HCT116 (cell line): ENCODE measurements at regions not wholly inside any gene's neighbourhood (a gene's known extent, or its start where the extent isn't known, plus 50 kb on each side); places are given as distances from the start of the nearest gene placed in this dataset.

Experiments
- ATAC-seq: fragments of 200-7000 bp; cut with Tn5 transposase; 2 replicates; pipeline ENCODE4 v1.9.1; 2020; ENCODE audit warnings: mild to moderate bottlenecking, moderate library complexity
- BruUV-seq: library from RNA; stranded (reverse); fragments of 400-500 nt; replicated peaks from 2 replicates; lab custom pipeline; 2021; lab: Mats Ljungman, UMichigan
- CTCF ChIA-PET: fragments of 300-600 bp; sonication (Branson Sonifier 250); formaldehyde crosslinking; loops from one replicate; lab custom pipeline; 2021; ENCODE audit warnings: antibody characterized with exemption; lab: Charles Lee
- POLR2A ChIA-PET: fragments of 300-600, 350-600 bp; sonication (Branson Sonifier 250); formaldehyde crosslinking; loops from one replicate; lab custom pipeline; 2021; ENCODE audit warnings: antibody characterized with exemption; lab: Charles Lee
- RAD21 ChIA-PET, 2 experiments: fragments of 300-600 bp; sonication (Branson Sonifier 250); formaldehyde crosslinking; loops; one replicate each; lab custom pipeline; 2023; ENCODE audit warnings: low total read pairs in 2 of 2; ENCODE audit not compliant: uncharacterized antibody in 2 of 2, unreplicated experiment in 2 of 2, low non-redundant PET in 1 of 2; lab: Charles Lee
- DNase-seq: peaks from one replicate; pipeline ENCODE4 v3.0.0-alpha.2; 2010; ENCODE audit warnings: low read depth, low spot score
- H2AFZ ChIP-seq: fragments of 200-600 bp; shearing (Covaris generic), sonication (generic); 2 replicates; pipeline ENCODE4 v1.6.1; 2017; ENCODE audit warnings: low read depth, mixed run types, mixed read lengths, antibody characterized with exemption, low read length; ENCODE audit not compliant: poor library complexity, severe bottlenecking
- H3K27ac ChIP-seq: 2 replicates; pipeline ENCODE4 v1.5.1; 2012; ENCODE audit warnings: low read depth, low read length
- H3K27me3 ChIP-seq: fragments of 200-600 bp; sonication (generic); 2 replicates; pipeline ENCODE4 v1.6.1; 2016; ENCODE audit warnings: mixed run types, low read length, mixed read lengths; ENCODE audit not compliant: insufficient read depth
- H3K36me3 ChIP-seq, 2 experiments: fragments of 200-500 bp in 1 of 2; fragments of 200-600 bp in 1 of 2; sonication (Bioruptor generic) in 1 of 2; sonication (generic) in 1 of 2; 2 replicates each; pipeline versions ENCODE4 v1.5.1 to v1.6.1; 2014 to 2016; ENCODE audit warnings: low read length in 2 of 2, inconsistent platforms in 1 of 2, mixed read lengths in 1 of 2, mixed run types in 1 of 2; ENCODE audit not compliant: insufficient read depth in 2 of 2, control insufficient read depth in 1 of 2
- H3K4me1 ChIP-seq, 2 experiments: fragments of 200-600 bp in 1 of 2; sonication (generic) in 1 of 2; 2 replicates each; pipeline versions ENCODE4 v1.5.1 to v1.6.1; 2012 to 2017; ENCODE audit warnings: low read length in 2 of 2, inconsistent platforms in 1 of 2, mild to moderate bottlenecking in 1 of 2, mixed read lengths in 1 of 2, mixed run types in 1 of 2, moderate library complexity in 1 of 2; ENCODE audit not compliant: insufficient read depth in 2 of 2, control insufficient read depth in 1 of 2
- H3K4me2 ChIP-seq: fragments of 200-600 bp; sonication (generic); 2 replicates; pipeline ENCODE4 v1.6.1; 2017; ENCODE audit warnings: mixed run types, low read length, mixed read lengths
- H3K4me3 ChIP-seq, 2 experiments: fragments of 200-600 bp in 1 of 2; sonication (generic) in 1 of 2; replicated peaks in 1 of 2; 2 replicates each; pipeline ENCODE4 v1.5.1; 2011 to 2016; ENCODE audit warnings: low read length in 2 of 2, control low read depth in 1 of 2, low read depth in 1 of 2, mild to moderate bottlenecking in 1 of 2, mixed read lengths in 1 of 2, mixed run types in 1 of 2
- H3K79me2 ChIP-seq: fragments of 200-600 bp; sonication (generic); 2 replicates; pipeline ENCODE4 v1.6.1; 2017; ENCODE audit warnings: mild to moderate bottlenecking, mixed run types, low read length, moderate library complexity, mixed read lengths; ENCODE audit not compliant: insufficient read depth
- H3K9ac ChIP-seq: fragments of 200-600 bp; sonication (generic); 2 replicates; pipeline ENCODE4 v1.6.1; 2016; ENCODE audit warnings: low read length, mixed read lengths
- H3K9me2 ChIP-seq: fragments of 200-600 bp; sonication (generic), shearing (Covaris generic); 2 replicates; pipeline ENCODE4 v1.6.1; 2017; ENCODE audit warnings: mixed run types, mild to moderate bottlenecking, moderate library complexity; ENCODE audit not compliant: insufficient read depth
- H3K9me3 ChIP-seq, 2 experiments: fragments of 200-500 bp in 1 of 2; fragments of 200-600 bp in 1 of 2; sonication (Bioruptor generic) in 1 of 2; sonication (generic) in 1 of 2; 2 replicates each; pipeline ENCODE4 v1.6.1; 2014 to 2017; ENCODE audit warnings: low read length in 2 of 2, mixed read lengths in 2 of 2, inconsistent platforms in 1 of 2, low read depth in 1 of 2, mild to moderate bottlenecking in 1 of 2, mixed run types in 1 of 2, moderate library complexity in 1 of 2; ENCODE audit not compliant: control insufficient read depth in 1 of 2, insufficient read depth in 1 of 2
- H4K20me1 ChIP-seq: fragments of 200-600 bp; sonication (generic), shearing (Covaris generic); 2 replicates; pipeline ENCODE4 v1.6.1; 2017; ENCODE audit warnings: mixed run types, mild to moderate bottlenecking, moderate library complexity; ENCODE audit not compliant: insufficient read depth
- CBX3 ChIP-seq: IDR thresholded peaks from 2 replicates; pipeline ENCODE4 v1.6.1; 2012; ENCODE audit warnings: low read depth
- CEBPB ChIP-seq: IDR thresholded peaks from 2 replicates; pipeline ENCODE4 v1.6.1; 2012; ENCODE audit warnings: low read depth
- EGR1 ChIP-seq: IDR thresholded peaks from 2 replicates; pipeline ENCODE4 v1.6.1; 2012; ENCODE audit warnings: low read depth
- ELF1 ChIP-seq: IDR thresholded peaks from 2 replicates; pipeline ENCODE4 v1.6.1; 2012; ENCODE audit warnings: low read depth, borderline replicate concordance
- EZH2 ChIP-seq: fragments of 200-600 bp; sonication (generic); IDR thresholded peaks from 2 replicates; pipeline ENCODE4 v1.6.1; 2017; ENCODE audit warnings: antibody characterized with exemption, mixed run types
- JUND ChIP-seq: IDR thresholded peaks from 2 replicates; pipeline ENCODE4 v1.6.1; 2012
- MAX ChIP-seq: IDR thresholded peaks from 2 replicates; pipeline ENCODE4 v1.6.1; 2012
- POLR2A ChIP-seq: IDR thresholded peaks from 2 replicates; pipeline ENCODE4 v1.7.0; 2011; ENCODE audit warnings: borderline replicate concordance; ENCODE audit not compliant: insufficient read depth, insufficient read length; ENCODE audit errors: extremely low read depth
- POLR2AphosphoS5 ChIP-seq: IDR thresholded peaks from 2 replicates; pipeline ENCODE4 v1.6.1; 2011; ENCODE audit warnings: mild to moderate bottlenecking, low read depth, low read length, moderate library complexity
- SIN3A ChIP-seq: IDR thresholded peaks from 2 replicates; pipeline ENCODE4 v1.6.1; 2012; ENCODE audit warnings: low read depth
- SP1 ChIP-seq: IDR thresholded peaks from 2 replicates; pipeline ENCODE4 v1.6.1; 2012; ENCODE audit warnings: low read depth
- TCF7L2 ChIP-seq: IDR thresholded peaks from 2 replicates; pipeline ENCODE4 v1.7.0; 2011; ENCODE audit warnings: borderline replicate concordance, inconsistent platforms; ENCODE audit not compliant: insufficient read depth, insufficient read length; ENCODE audit errors: extremely low read depth
- YY1 ChIP-seq: IDR thresholded peaks from 2 replicates; pipeline ENCODE4 v1.6.1; 2011; ENCODE audit warnings: low read length, low read depth, moderate library complexity, mild to moderate bottlenecking; ENCODE audit not compliant: insufficient replicate concordance; ENCODE audit errors: extremely low read depth
- intact Hi-C: fragments of 100-400 bp; cut with micrococcal nuclease; formaldehyde crosslinking; loops from 2 replicates; pipeline ENCODE4 v1.10.0; 2022
- TF ChIP-seq, protein P1 (sequence below): IDR thresholded peaks from 2 replicates; pipeline ENCODE4 v1.6.1; 2012

DNA sequence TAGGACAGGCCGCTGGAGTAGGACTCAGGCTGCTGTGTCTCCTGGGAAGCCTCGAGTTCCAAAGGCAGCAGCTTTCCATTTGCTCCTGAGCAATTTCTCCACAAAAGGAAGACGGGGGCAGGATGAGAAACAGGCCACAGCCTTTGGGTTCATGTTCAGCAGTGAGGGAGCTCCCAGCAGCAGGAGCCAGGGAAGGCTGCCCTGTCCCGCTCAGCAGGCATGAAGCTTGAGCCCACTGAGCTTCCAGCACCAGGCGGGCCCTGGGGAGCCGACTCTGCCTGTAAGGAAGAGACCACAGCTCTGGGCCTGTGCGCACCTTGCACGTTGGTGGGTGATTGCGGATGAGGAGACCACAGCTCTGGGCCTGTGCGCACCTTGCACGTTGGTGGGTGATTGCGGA lies 527.2 kb downstream of the TCERG1L start (continued):
- TF ChIP-seq EZH2 (no peak), EGR1 (no peak), SIN3A (no peak), CBX3 (no peak), MAX (no peak), JUND (no peak), POLR2AphosphoS5 (no peak), CEBPB (no peak), SP1 (no peak)

- Histone ChIP-seq H3K4me1 (no peaks in the 10 kb centered on the region), H3K9me2 (no peaks in the 10 kb centered on the region), H3K4me2 (no peak overlapping the region), H3K36me3 (no peaks in the 10 kb centered on the region), H3K9ac (no peak overlapping the region), H3K79me2 (no peaks in the 10 kb centered on the region), H3K4me3 (no peak overlapping the region), H2AFZ (no peak overlapping the region), H3K27me3 (no peaks in the 10 kb centered on the region), H3K9me3 (no peaks in the 10 kb centered on the region), H3K27ac (no peak overlapping the region), H4K20me1 (no peaks in the 10 kb centered on the region)
- TF ChIP-seq POLR2A (no peak), SIN3A (no peak), POLR2AphosphoS5 (no peak), SP1 (no peak), CBX3 (no peak), ELF1 (no peak), TCF7L2 (no peak), YY1 (no peak), EZH2 (no peak)
- TF ChIP-seq, protein P1, sequence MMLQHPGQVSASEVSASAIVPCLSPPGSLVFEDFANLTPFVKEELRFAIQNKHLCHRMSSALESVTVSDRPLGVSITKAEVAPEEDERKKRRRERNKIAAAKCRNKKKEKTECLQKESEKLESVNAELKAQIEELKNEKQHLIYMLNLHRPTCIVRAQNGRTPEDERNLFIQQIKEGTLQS: no peak
- BruUV-seq: no TSS peak
- ChIA-PET RAD21 (no interaction called here), POLR2A (no interaction called here), CTCF (no interaction called here)
- no peak for ATAC-seq
- intact Hi-C loops: no loop called here
- DNase-seq: no peak
Observed at GRCh38 chr10:130786365-130786966, 525.1 kb downstream of the TCERG1L start.
